ENCODE measurements at regions not wholly inside any gene's neighbourhood (a gene's known extent, or its start where the extent isn't known, plus 50 kb on each side); places are given as distances from the start of the nearest gene placed in this dataset.

GRCh38 chr1:99429754-99430153 is 165.5 kb downstream of the PLPPR4 start:
- H3K4me3 Mint-ChIP-seq = no peak overlapping the region
- no peak for DNase-seq (ENCODE audit: low spot score)

DNA sequence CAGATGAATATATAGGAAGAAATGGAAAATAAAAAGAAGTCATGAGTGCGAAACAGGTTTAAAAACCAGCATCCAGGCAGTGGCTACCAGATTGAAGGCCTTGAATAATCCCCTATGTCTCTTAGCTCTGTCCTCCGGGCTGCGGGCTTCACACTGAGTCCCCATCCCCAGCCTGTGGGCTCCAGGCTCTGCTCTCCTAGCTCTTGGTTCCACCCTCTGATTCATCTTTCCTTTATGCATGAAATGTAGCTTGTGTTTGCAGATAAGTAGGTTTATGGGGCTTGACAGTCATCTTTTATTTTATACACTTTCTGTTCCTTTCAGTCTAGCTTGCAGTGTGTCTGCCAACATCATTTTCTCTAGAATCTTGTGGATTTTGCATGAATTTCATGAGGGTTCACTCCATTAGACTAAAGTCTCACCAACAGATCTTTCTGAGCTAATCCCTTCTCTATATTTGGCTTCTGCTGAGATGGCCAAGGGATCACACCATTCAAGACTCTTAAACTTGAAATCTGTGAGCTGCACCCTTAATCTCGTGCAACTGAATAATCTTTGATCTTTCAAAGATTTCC is 174.5 kb downstream of the PLPPR4 start:
- Mint-ChIP-seq H3K4me3 (no peak overlapping the region), H3K27ac (no peak overlapping the region), H3K36me3 (no peaks in the 10 kb centered on the region), H3K4me1 (no peaks in the 10 kb centered on the region), H3K9me3 (no peaks in the 10 kb centered on the region), H3K27me3 (ENCODE audit: low read depth) (no peaks in the 10 kb centered on the region)
- POLR2A ChIA-PET = no interaction called here
- no peak for TF ChIP-seq ZNF416 (CRISPR knock-in tag; IDR thresholded peaks at IDR 0.05)
- no peak for TF ChIP-seq CTCF (IDR thresholded peaks at IDR 0.05)
- TF ChIP-seq, protein P1, sequence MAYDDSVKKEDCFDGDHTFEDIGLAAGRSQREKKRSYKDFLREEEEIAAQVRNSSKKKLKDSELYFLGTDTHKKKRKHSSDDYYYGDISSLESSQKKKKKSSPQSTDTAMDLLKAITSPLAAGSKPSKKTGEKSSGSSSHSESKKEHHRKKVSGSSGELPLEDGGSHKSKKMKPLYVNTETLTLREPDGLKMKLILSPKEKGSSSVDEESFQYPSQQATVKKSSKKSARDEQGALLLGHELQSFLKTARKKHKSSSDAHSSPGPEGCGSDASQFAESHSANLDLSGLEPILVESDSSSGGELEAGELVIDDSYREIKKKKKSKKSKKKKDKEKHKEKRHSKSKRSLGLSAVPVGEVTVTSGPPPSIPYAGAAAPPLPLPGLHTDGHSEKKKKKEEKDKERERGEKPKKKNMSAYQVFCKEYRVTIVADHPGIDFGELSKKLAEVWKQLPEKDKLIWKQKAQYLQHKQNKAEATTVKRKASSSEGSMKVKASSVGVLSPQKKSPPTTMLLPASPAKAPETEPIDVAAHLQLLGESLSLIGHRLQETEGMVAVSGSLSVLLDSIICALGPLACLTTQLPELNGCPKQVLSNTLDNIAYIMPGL (CRISPR knock-in tag; IDR thresholded peaks at IDR 0.05) = no peak
- no peak for TF ChIP-seq SP1 (CRISPR knock-in tag; conservative IDR thresholded peaks at IDR 0.05)
- no peak for TF ChIP-seq TEAD1 (CRISPR knock-in tag; IDR thresholded peaks at IDR 0.05)
- no peak for ATAC-seq
- DNase-seq (ENCODE audit: low spot score) = no peak
- CTCF ChIA-PET = no interaction called here

More at GRCh38 chr1:99429754-99430153, 165.5 kb downstream of the PLPPR4 start:
- Mint-ChIP-seq H3K36me3 (no peaks in the 10 kb centered on the region), H3K27ac (no peak overlapping the region), H3K9me3 (peaks cover 7% of the 10 kb centered on the region), H3K27me3 (ENCODE audit: low read depth) (no peaks in the 10 kb centered on the region; the same call in 1 of the 2 replicates), H3K4me1 (peaks cover 4% of the 10 kb centered on the region; the same call in 1 of the 2 replicates)
- ATAC-seq = no peak
- ChIA-PET POLR2A (no interaction called here), CTCF (no interaction called here)
- TF ChIP-seq GABPB1 (CRISPR knock-in tag; IDR thresholded peaks at IDR 0.05) (no peak), ARID4B (CRISPR knock-in tag; IDR thresholded peaks at IDR 0.05; ENCODE audit: borderline replicate concordance) (no peak), NR1H2 (CRISPR knock-in tag; IDR thresholded peaks at IDR 0.05) (no peak)
- TF ChIP-seq, protein P2, sequence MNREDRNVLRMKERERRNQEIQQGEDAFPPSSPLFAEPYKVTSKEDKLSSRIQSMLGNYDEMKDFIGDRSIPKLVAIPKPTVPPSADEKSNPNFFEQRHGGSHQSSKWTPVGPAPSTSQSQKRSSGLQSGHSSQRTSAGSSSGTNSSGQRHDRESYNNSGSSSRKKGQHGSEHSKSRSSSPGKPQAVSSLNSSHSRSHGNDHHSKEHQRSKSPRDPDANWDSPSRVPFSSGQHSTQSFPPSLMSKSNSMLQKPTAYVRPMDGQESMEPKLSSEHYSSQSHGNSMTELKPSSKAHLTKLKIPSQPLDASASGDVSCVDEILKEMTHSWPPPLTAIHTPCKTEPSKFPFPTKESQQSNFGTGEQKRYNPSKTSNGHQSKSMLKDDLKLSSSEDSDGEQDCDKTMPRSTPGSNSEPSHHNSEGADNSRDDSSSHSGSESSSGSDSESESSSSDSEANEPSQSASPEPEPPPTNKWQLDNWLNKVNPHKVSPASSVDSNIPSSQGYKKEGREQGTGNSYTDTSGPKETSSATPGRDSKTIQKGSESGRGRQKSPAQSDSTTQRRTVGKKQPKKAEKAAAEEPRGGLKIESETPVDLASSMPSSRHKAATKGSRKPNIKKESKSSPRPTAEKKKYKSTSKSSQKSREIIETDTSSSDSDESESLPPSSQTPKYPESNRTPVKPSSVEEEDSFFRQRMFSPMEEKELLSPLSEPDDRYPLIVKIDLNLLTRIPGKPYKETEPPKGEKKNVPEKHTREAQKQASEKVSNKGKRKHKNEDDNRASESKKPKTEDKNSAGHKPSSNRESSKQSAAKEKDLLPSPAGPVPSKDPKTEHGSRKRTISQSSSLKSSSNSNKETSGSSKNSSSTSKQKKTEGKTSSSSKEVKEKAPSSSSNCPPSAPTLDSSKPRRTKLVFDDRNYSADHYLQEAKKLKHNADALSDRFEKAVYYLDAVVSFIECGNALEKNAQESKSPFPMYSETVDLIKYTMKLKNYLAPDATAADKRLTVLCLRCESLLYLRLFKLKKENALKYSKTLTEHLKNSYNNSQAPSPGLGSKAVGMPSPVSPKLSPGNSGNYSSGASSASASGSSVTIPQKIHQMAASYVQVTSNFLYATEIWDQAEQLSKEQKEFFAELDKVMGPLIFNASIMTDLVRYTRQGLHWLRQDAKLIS (CRISPR knock-in tag; IDR thresholded peaks at IDR 0.05; ENCODE audit: borderline replicate concordance) = no peak
- TF ChIP-seq, protein P3, sequence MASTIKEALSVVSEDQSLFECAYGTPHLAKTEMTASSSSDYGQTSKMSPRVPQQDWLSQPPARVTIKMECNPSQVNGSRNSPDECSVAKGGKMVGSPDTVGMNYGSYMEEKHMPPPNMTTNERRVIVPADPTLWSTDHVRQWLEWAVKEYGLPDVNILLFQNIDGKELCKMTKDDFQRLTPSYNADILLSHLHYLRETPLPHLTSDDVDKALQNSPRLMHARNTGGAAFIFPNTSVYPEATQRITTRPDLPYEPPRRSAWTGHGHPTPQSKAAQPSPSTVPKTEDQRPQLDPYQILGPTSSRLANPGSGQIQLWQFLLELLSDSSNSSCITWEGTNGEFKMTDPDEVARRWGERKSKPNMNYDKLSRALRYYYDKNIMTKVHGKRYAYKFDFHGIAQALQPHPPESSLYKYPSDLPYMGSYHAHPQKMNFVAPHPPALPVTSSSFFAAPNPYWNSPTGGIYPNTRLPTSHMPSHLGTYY (CRISPR knock-in tag; IDR thresholded peaks at IDR 0.05) = no peak

Measured in WTC11 (cell line).